Tibial artery (tissue), 4 donors: ENCODE measurements at regions not wholly inside any gene's neighbourhood (a gene's known extent, or its start where the extent isn't known, plus 50 kb on each side); places are given as distances from the start of the nearest gene placed in this dataset.

Experiments used
- DNase-seq, 2 donors: peaks; one replicate each; pipeline ENCODE4 v3.0.0-alpha.2; 2019
- H3K27ac ChIP-seq, 2 donors: fragments of 200-600 bp; sonication (generic) in 1 of 2; 1 replicate in 1 of 2; 2 replicates in 1 of 2; pipeline ENCODE4 v1.5.1; 2018 to 2019; ENCODE audit warnings: mild to moderate bottlenecking in 1 of 2
- H3K27me3 ChIP-seq, 2 donors: fragments of 200-600 bp; sonication (generic) in 1 of 2; one replicate each; pipeline versions ENCODE4 v1.5.1 to v1.6.0; 2016 to 2019
- H3K36me3 ChIP-seq, 3 donors: fragments of 200-600 bp; sonication (generic) in 2 of 3; one replicate each; pipeline ENCODE4 v1.5.1; 2016 to 2019; ENCODE audit warnings: mild to moderate bottlenecking in 2 of 3
- H3K4me1 ChIP-seq, 4 donors: fragments of 200-600 bp; sonication (generic) in 2 of 4; 1 replicate in 3 of 4; 2 replicates in 1 of 4; pipeline ENCODE4 v1.5.1; 2016 to 2019
- H3K4me3 ChIP-seq, 2 donors: fragments of 200-600 bp; sonication (generic) in 1 of 2; 1 replicate in 1 of 2; 2 replicates in 1 of 2; pipeline ENCODE4 v1.5.1; 2018 to 2019; ENCODE audit warnings: mild to moderate bottlenecking in 2 of 2
- H3K9me3 ChIP-seq, 3 donors: fragments of 200-600 bp; sonication (generic) in 1 of 3; one replicate each; pipeline ENCODE4 v1.5.1; 2016 to 2019
- CTCF ChIP-seq, 2 experiments: fragments of 200-600 bp in 1 of 2; fragments of 450-650 bp in 1 of 2; IDR thresholded peaks; one replicate each; pipeline ENCODE4 v1.5.1; 2017 to 2019; ENCODE audit warnings: antibody characterized with exemption in 2 of 2, mild to moderate bottlenecking in 1 of 2, moderate library complexity in 1 of 2
- intact Hi-C: fragments of 100-400 bp; cut with DNase I; formaldehyde crosslinking; loops from one replicate; pipeline ENCODE4 v1.15.0; 2023; ENCODE audit warnings: low total_unique reads

DNA sequence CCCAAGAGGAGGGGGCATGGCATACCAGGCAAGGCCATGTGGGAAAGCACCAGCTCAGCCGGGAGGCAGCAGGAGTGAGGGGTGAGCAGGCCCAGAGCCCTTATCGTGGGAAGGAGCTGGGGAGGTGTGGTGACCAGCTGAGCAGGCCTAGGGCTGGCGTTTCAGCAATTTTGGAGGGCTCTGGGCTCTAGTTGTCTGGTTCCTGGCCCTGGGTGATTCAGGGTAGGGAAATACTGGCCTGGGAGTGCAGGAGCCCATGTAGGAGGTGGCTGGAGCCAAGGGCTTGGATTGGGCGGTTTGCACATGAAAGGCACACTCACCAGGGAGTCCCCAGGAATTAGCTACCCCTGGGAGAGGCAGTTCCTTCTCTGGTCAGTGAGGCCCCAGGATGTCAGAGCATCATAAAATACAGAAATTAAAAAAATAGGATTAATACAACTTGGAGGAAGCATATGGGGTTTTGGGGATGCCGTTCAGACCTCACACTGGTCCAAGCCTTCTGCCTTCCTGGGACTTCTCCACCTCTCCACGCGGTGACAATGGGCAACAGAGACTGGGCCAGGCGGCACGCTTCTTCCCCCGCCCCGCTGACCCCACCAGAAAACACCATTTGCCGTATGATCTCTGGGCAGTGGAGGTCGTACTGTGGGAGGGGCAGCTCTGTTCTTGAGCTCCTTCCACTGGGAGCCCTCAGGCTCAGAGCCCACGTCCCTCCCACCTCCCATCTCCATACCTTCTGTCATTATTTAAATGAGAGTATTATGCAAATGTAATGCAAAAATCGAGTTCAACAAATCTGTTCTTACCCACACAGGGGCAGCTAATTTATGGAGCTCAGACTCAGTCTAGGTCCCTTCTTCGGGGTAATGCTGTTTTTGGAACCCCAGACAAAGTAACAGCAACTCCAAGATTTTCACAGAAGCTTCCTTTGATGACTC is 133.0 kb upstream of the FAM20C start:
- Histone ChIP-seq H3K4me3 (no peak overlapping the region), H3K9me3 (no peaks in the 10 kb centered on the region), H3K27ac (no peak overlapping the region), H3K4me1 (peaks cover 0 to 8% (median 4%) of the 10 kb centered on the region in 4 donors), H3K36me3 (no peaks in the 10 kb centered on the region), H3K27me3 (peaks cover 0 to 5% of the 10 kb centered on the region in 2 donors)
- TF ChIP-seq CTCF (IDR thresholded peaks at IDR 0.05) = no peak
- intact Hi-C loops = no loop called here
- DNase-seq = no peak

DNA sequence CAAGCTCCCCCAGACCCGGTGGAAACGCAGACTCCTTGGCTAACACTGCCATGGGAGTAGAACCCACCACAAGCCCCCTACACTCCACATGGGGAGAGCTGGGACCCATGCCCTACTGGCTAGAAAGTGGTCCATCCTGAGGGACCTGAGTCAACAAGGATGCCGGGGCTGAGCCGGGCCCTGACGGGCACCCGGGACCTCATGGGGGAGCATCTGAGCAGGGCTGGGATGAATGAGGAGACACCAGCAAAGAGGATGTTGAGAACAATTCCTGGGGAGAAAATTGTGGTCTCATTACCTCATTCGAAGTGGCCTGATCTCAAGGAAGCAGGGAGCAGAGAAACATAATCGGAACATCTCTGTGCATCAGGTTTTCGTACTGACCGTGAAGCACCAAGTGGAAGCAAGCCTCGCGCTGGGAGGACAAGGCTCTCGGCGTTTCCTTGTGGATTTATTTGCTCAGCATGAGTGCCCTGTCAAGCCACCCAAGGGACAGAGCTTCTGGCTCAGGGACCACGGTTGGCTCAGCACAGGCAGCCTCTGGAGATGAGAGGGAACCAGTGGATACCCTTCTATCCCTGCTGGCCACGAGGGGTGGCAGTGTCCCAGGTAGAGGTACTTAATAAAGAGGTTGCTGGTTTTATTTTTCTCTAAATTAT is 132.2 kb upstream of the FAM20C start:
- H3K27me3 ChIP-seq = peaks cover 0 to 5% of the 10 kb centered on the region in 2 donors
- intact Hi-C loops = no loop called here
- no peak for DNase-seq
- H3K36me3 ChIP-seq = no peaks in the 10 kb centered on the region
- H3K27ac ChIP-seq = no peak overlapping the region
- no peaks in the 10 kb centered on the region for H3K9me3 ChIP-seq
- peaks cover 0 to 15% (median 12%) of the 10 kb centered on the region in 4 donors for H3K4me1 ChIP-seq
- no peak for TF ChIP-seq CTCF (IDR thresholded peaks at IDR 0.05)
- no peak overlapping the region for H3K4me3 ChIP-seq

DNA sequence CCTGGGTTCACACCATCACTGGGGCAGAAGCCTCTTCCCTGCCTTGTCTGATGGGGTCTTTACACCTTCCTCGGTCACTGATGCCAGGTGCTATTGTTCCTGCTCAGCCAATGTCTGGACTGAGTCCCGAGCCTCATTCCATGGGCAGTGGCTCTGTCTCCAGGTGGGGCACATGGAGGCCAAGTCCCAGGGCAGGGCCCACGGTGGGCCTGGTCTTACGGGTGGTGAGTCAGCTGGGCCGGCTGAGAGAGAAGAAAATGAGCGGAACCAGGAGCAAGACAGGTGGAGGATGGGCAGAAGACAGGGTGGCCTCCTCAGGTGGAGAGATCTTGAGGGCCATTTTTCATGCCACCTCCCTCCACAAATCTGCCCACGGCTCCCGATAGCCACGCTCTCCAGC is 131.7 kb upstream of the FAM20C start:
- no peak for DNase-seq
- H3K36me3 ChIP-seq = no peaks in the 10 kb centered on the region
- H3K4me3 ChIP-seq = no peak overlapping the region
- no peak for TF ChIP-seq CTCF (IDR thresholded peaks at IDR 0.05)
- peaks cover 0 to 5% of the 10 kb centered on the region in 2 donors for H3K27me3 ChIP-seq
- intact Hi-C loops = no loop called here
- H3K4me1 ChIP-seq = peaks cover 0 to 15% (median 12%) of the 10 kb centered on the region in 4 donors
- H3K27ac ChIP-seq = no peak overlapping the region
- no peaks in the 10 kb centered on the region for H3K9me3 ChIP-seq

DNA sequence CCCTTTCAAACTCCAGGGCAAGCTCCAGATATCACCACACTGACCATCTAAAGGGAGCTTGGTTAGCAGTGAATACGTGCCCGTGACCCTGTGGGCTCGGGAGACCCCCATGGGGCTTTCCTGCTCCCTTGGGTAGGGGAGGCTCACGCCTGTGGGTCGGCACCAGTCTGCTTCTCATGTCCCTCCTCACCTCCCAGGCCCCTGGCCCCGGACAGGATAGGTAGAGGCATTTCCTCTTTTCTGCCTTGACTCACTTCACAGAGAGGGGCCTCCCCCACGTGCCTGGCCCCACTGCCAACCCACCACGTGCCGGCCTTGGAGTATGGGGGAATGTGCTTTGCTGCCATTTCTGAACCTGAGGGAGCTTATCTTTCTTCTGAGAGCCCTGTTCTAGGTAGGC is 131.3 kb upstream of the FAM20C start:
- intact Hi-C loops = no loop called here
- DNase-seq = no peak
- Histone ChIP-seq H3K27ac (no peak overlapping the region), H3K9me3 (no peaks in the 10 kb centered on the region), H3K4me1 (peaks cover 0 to 15% (median 12%) of the 10 kb centered on the region in 4 donors), H3K27me3 (peaks cover 0 to 5% of the 10 kb centered on the region in 2 donors), H3K36me3 (no peaks in the 10 kb centered on the region), H3K4me3 (no peak overlapping the region)
- TF ChIP-seq CTCF (IDR thresholded peaks at IDR 0.05) = no peak

DNA sequence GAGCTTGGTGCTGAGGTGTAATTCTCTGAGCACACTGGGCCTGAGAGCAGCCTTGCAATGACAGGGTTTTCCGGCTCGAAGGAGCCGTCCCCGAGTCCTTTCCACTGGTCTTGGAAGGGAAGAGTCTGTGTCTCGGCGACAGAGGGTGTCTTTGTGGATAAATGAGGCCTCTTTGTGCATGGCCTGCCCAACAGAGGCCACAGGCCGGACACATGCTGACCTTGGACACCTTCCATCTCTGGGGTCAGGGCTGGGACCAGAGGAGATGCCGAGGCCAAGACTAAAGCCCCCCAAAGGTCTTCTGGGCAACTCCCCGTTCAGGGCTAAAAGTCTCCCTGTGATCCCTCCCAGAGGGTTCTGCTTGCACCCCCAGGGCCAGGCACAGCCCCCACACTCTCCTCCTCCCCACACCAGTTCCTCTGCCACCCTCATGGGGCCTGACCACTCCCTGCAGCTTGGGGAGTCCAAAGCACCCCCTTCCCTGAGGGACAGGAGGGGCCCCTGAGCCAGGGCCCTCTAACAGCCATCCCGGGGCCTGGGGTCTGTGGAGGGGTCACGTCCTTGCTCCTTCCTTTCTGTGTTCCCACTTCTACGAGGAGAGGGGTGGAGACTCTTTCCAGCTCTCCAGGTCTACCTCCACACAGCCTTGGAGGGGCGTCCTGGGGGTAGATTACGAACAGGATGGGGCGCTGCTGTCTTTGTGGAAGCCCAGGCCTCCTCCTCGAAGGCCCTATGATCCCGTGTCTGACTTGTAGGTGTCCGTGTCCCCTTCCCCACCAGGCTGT is 130.6 kb upstream of the FAM20C start:
- intact Hi-C loops = no loop called here
- Histone ChIP-seq H3K4me3 (no peak overlapping the region), H3K27me3 (peaks cover 0 to 5% of the 10 kb centered on the region in 2 donors), H3K27ac (no peak overlapping the region), H3K36me3 (no peaks in the 10 kb centered on the region), H3K4me1 (peaks cover 0 to 15% (median 12%) of the 10 kb centered on the region in 4 donors), H3K9me3 (no peaks in the 10 kb centered on the region)
- no peak for TF ChIP-seq CTCF (IDR thresholded peaks at IDR 0.05)
- DNase-seq = no peak
